ENCODE measurements at regions not wholly inside any gene's neighbourhood (a gene's known extent, or its start where the extent isn't known, plus 50 kb on each side); places are given as distances from the start of the nearest gene placed in this dataset.

- TF ChIP-seq, protein P1, sequence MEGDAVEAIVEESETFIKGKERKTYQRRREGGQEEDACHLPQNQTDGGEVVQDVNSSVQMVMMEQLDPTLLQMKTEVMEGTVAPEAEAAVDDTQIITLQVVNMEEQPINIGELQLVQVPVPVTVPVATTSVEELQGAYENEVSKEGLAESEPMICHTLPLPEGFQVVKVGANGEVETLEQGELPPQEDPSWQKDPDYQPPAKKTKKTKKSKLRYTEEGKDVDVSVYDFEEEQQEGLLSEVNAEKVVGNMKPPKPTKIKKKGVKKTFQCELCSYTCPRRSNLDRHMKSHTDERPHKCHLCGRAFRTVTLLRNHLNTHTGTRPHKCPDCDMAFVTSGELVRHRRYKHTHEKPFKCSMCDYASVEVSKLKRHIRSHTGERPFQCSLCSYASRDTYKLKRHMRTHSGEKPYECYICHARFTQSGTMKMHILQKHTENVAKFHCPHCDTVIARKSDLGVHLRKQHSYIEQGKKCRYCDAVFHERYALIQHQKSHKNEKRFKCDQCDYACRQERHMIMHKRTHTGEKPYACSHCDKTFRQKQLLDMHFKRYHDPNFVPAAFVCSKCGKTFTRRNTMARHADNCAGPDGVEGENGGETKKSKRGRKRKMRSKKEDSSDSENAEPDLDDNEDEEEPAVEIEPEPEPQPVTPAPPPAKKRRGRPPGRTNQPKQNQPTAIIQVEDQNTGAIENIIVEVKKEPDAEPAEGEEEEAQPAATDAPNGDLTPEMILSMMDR (conservative IDR thresholded peaks at IDR 0.05 in 1 of 2, IDR thresholded peaks at IDR 0.05 in 1 of 2; ENCODE audit: low read depth in 1 of 2, low read length in 2 of 2) = no peak
- no peak for TF ChIP-seq EZH2 (IDR thresholded peaks at IDR 0.05; ENCODE audit: low read length, missing control alignments)
Measured at GRCh38 chr12:59486827-59487226, 109.0 kb upstream of the SLC16A7 start.
